ENCODE measurements at regions not wholly inside any gene's neighbourhood (a gene's known extent, or its start where the extent isn't known, plus 50 kb on each side); places are given as distances from the start of the nearest gene placed in this dataset.

GRCh38 chr14:22231018-22231417 lies 358.0 kb downstream of the DAD1 start:
- TF ChIP-seq TAF1 (IDR thresholded peaks at IDR 0.05; ENCODE audit: borderline replicate concordance, insufficient read depth, low read length): no peak
- TF ChIP-seq FOXP2 (optimal IDR thresholded peaks at IDR 0.05; ENCODE audit: borderline replicate concordance, extremely low read depth, extremely low read length, insufficient read depth): no peak
- no peak for TF ChIP-seq POLR2AphosphoS5 (IDR thresholded peaks at IDR 0.05; ENCODE audit: low read depth, low read length)
- no peak for TF ChIP-seq SIN3A (IDR thresholded peaks at IDR 0.05; ENCODE audit: borderline replicate concordance, insufficient read depth, low read length)
- no peak for TF ChIP-seq REST (IDR thresholded peaks at IDR 0.05; ENCODE audit: insufficient read depth in 1 of 2, low read depth in 2 of 2, low read length in 2 of 2)

GRCh38 chr14:22230517-22230916 lies 358.5 kb downstream of the DAD1 start:
- TF ChIP-seq SIN3A (IDR thresholded peaks at IDR 0.05; ENCODE audit: borderline replicate concordance, insufficient read depth, low read length) (no peak), TAF1 (IDR thresholded peaks at IDR 0.05; ENCODE audit: borderline replicate concordance, insufficient read depth, low read length) (no peak), REST (IDR thresholded peaks at IDR 0.05; ENCODE audit: insufficient read depth in 1 of 2, low read depth in 2 of 2, low read length in 2 of 2) (no peak), POLR2AphosphoS5 (IDR thresholded peaks at IDR 0.05; ENCODE audit: low read depth, low read length) (no peak), FOXP2 (optimal IDR thresholded peaks at IDR 0.05; ENCODE audit: borderline replicate concordance, extremely low read depth, extremely low read length, insufficient read depth) (no peak)

- TF ChIP-seq FOXP2 (optimal IDR thresholded peaks at IDR 0.05; ENCODE audit: borderline replicate concordance, extremely low read depth, extremely low read length, insufficient read depth) (no peak), SIN3A (IDR thresholded peaks at IDR 0.05; ENCODE audit: borderline replicate concordance, insufficient read depth, low read length) (no peak), TAF1 (IDR thresholded peaks at IDR 0.05; ENCODE audit: borderline replicate concordance, insufficient read depth, low read length) (no peak), REST (IDR thresholded peaks at IDR 0.05; ENCODE audit: insufficient read depth in 1 of 2, low read depth in 2 of 2, low read length in 2 of 2) (no peak), POLR2AphosphoS5 (IDR thresholded peaks at IDR 0.05; ENCODE audit: low read depth, low read length) (no peak)
Observed at GRCh38 chr14:22227084-22227483, 361.9 kb downstream of the DAD1 start.

GRCh38 chr14:22226381-22226780 lies 362.6 kb downstream of the DAD1 start:
- TF ChIP-seq REST (IDR thresholded peaks at IDR 0.05; ENCODE audit: insufficient read depth in 1 of 2, low read depth in 2 of 2, low read length in 2 of 2): no peak
- TF ChIP-seq SIN3A (IDR thresholded peaks at IDR 0.05; ENCODE audit: borderline replicate concordance, insufficient read depth, low read length): no peak
- no peak for TF ChIP-seq TAF1 (IDR thresholded peaks at IDR 0.05; ENCODE audit: borderline replicate concordance, insufficient read depth, low read length)
- TF ChIP-seq FOXP2 (optimal IDR thresholded peaks at IDR 0.05; ENCODE audit: borderline replicate concordance, extremely low read depth, extremely low read length, insufficient read depth): no peak
- TF ChIP-seq POLR2AphosphoS5 (IDR thresholded peaks at IDR 0.05; ENCODE audit: low read depth, low read length): no peak

Data from PFSK-1 (cell line).